ENCODE measurements at regions not wholly inside any gene's neighbourhood (a gene's known extent, or its start where the extent isn't known, plus 50 kb on each side); places are given as distances from the start of the nearest gene placed in this dataset.

DNA sequence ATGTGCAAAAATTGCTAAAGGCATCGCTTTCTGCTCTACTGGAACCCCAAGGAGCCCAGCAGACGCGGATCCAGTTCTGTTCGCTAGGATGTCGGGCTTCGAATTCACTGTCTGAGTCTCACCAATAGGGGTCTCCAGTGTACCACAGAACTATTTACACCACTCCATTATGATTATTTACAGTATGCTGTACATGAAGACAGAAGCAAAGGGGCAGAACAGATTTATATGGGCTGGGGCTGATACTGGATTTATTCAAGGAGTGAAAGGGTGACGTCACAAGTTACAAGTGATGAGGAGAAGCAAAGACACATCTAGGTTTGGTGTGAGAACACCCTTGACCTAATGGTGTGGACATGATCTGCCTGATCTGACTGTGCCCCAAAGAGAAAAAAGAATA, 185.3 kb upstream of the ATP5MC3 start:
- no peak for TF ChIP-seq EP300 (IDR thresholded peaks at IDR 0.05)
- TF ChIP-seq CTCF (IDR thresholded peaks at IDR 0.05) = peak; percentile 19 to 76 (median 68)
- Histone ChIP-seq H3K27ac (no peak overlapping the region), H3K9me3 (no peaks in the 10 kb centered on the region), H3K36me3 (no peaks in the 10 kb centered on the region), H3K27me3 (peaks cover 0 to 3% (median 0%) of the 10 kb centered on the region in 3 donors), H3K4me3 (no peak overlapping the region), H3K4me1 (no peaks in the 10 kb centered on the region)
- intact Hi-C loops (cut with DNase I) = loop anchor here (2.0 to 10.0 kb wide), 2 partner anchors 318 to 720 kb away; no protein-coding TSS in a partner anchor
- 1 to 6% methylated on average over 7 of the region's 7 CpGs for WGBS, 2 donors
- no peak for DNase-seq

DNA sequence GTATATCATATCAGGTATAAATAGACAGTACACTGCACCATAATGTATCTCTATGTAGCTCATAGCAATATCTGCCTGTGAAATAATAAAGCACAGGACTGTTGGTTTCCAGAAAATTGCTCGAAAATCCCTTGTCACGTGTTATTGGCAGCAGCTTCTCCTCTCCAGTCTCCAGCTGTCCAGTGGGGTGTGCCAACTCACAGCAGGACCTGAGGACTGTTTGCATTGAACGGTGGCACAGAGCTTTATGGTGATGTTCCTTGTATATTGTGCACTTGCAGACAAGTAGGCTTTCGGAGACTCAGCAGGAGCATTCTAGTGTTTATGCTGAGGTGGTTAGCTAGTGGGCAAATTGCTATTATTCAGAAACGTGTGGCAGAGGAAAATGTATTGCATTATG, 182.2 kb upstream of the ATP5MC3 start:
- Histone ChIP-seq H3K4me3 (no peak overlapping the region), H3K36me3 (no peaks in the 10 kb centered on the region), H3K27me3 (peaks cover 0 to 3% (median 0%) of the 10 kb centered on the region in 3 donors), H3K4me1 (no peaks in the 10 kb centered on the region), H3K9me3 (no peaks in the 10 kb centered on the region), H3K27ac (no peak overlapping the region)
- intact Hi-C loops (cut with DNase I) = loop anchor here (10.0 kb wide), 1 partner anchor 321 kb away; no protein-coding TSS in a partner anchor
- no peak for DNase-seq
- TF ChIP-seq EP300 (IDR thresholded peaks at IDR 0.05) (no peak), POLR2A (IDR thresholded peaks at IDR 0.05) (no peak), CTCF (IDR thresholded peaks at IDR 0.05) (no peak)
- WGBS, 2 donors = 17 to 56% methylated on average over 5 of the region's 5 CpGs

GRCh38 chr2:175362331-175362730, 180.8 kb upstream of the ATP5MC3 start:
- no peak overlapping the region for H3K4me3 ChIP-seq
- TF ChIP-seq POLR2A (IDR thresholded peaks at IDR 0.05) (no peak), CTCF (IDR thresholded peaks at IDR 0.05) (no peak), POLR2AphosphoS5 (IDR thresholded peaks at IDR 0.05) (no peak), EP300 (IDR thresholded peaks at IDR 0.05) (no peak)
- H3K9me3 ChIP-seq = no peaks in the 10 kb centered on the region
- no peaks in the 10 kb centered on the region for H3K36me3 ChIP-seq
- H3K27me3 ChIP-seq = peaks cover 0 to 3% (median 0%) of the 10 kb centered on the region in 3 donors
- no peak overlapping the region for H3K27ac ChIP-seq
- DNase-seq = no peak
- 92% methylated on average over 4 of the region's 4 CpGs for WGBS, 2 donors
- H3K4me1 ChIP-seq = no peaks in the 10 kb centered on the region
- intact Hi-C loops (cut with DNase I) = loop anchor here (10.0 kb wide), 1 partner anchor 322 kb away; no protein-coding TSS in a partner anchor

DNA sequence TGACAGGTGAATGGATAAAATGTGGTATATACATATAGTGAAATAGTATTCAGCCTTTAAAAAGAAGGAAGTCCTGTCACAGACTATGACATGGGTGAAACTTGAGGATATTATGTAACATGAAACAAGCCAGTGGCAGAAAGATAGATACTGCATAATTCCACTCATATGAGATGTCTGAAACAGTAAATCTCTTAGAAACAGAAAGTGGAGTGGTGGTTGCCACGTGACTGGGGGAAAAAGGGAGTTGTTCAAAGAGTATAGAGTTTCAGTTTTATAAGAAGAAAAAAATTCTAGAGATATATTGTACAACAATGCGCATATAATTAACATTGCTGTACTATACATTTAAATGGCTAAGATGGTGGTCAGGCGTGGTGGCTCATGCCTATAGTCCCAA, 178.2 kb upstream of the ATP5MC3 start:
- no peaks in the 10 kb centered on the region for H3K36me3 ChIP-seq
- intact Hi-C loops (cut with DNase I) = loop anchor here (10.0 kb wide), 1 partner anchor 325 kb away; no protein-coding TSS in a partner anchor
- H3K27ac ChIP-seq = no peak overlapping the region
- H3K9me3 ChIP-seq = no peaks in the 10 kb centered on the region
- no peak for DNase-seq
- TF ChIP-seq EP300 (IDR thresholded peaks at IDR 0.05) (no peak), POLR2AphosphoS5 (IDR thresholded peaks at IDR 0.05) (no peak), CTCF (IDR thresholded peaks at IDR 0.05) (no peak), POLR2A (IDR thresholded peaks at IDR 0.05) (no peak)
- no peaks in the 10 kb centered on the region for H3K27me3 ChIP-seq
- WGBS, 2 donors = 73 to 79% methylated on average over 3 of the region's 3 CpGs
- H3K4me3 ChIP-seq = no peak overlapping the region
- no peaks in the 10 kb centered on the region for H3K4me1 ChIP-seq

DNA sequence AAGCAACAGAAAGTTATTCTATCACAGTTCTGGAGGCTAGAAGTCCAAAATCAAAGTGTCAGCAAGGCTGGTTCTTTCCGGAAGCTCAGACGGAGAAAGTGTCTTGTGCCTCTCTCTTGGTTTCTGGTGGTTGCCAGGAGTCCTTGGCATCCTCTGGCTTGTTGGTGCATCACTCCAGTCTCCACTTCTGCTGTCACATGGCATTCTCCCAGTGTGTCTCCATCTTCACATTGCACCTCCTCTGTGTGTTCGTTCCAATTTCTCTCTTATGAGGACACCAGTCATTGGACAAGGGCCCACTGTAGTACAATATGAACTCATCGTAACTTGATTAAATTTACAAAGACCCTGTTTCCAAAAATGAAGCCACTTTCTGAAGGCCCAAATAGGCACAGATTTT, 175.4 kb upstream of the ATP5MC3 start:
- 93% methylated on average over 4 of the region's 4 CpGs for WGBS, 2 donors
- Histone ChIP-seq H3K4me1 (peaks cover 0 to 12% (median 9%) of the 10 kb centered on the region in 4 donors), H3K9me3 (no peaks in the 10 kb centered on the region), H3K4me3 (no peak overlapping the region), H3K27ac (no peak overlapping the region), H3K27me3 (no peaks in the 10 kb centered on the region), H3K36me3 (no peaks in the 10 kb centered on the region)
- intact Hi-C loops (cut with DNase I) = no loop called here
- no peak for DNase-seq
- TF ChIP-seq POLR2A (IDR thresholded peaks at IDR 0.05) (no peak), CTCF (IDR thresholded peaks at IDR 0.05) (no peak), POLR2AphosphoS5 (IDR thresholded peaks at IDR 0.05) (no peak), EP300 (IDR thresholded peaks at IDR 0.05) (no peak)
